Ishikawa (cell line): ENCODE measurements at regions not wholly inside any gene's neighbourhood (a gene's known extent, or its start where the extent isn't known, plus 50 kb on each side); places are given as distances from the start of the nearest gene placed in this dataset.
A peak's percentile ranks its signal among the peaks of the same experiment; 100 is the strongest.

Source experiments
- CEBPB ChIP-seq: IDR thresholded peaks from 2 replicates; pipeline ENCODE4 v1.6.1; 2012
- CREB1 ChIP-seq: IDR thresholded peaks from 2 replicates; pipeline ENCODE4 v1.6.1; 2012; ENCODE audit warnings: low read depth
- EGR1 ChIP-seq: IDR thresholded peaks from 2 replicates; pipeline ENCODE4 v1.6.1; 2012
- EP300 ChIP-seq: IDR thresholded peaks from 2 replicates; pipeline ENCODE4 v1.6.1; 2012; ENCODE audit warnings: borderline replicate concordance
- FOXM1 ChIP-seq: IDR thresholded peaks from 2 replicates; pipeline ENCODE4 v1.6.1; 2012; ENCODE audit warnings: low read depth, borderline replicate concordance
- NFIC ChIP-seq: IDR thresholded peaks from 2 replicates; pipeline ENCODE4 v1.6.1; 2012
- RAD21 ChIP-seq: IDR thresholded peaks from 2 replicates; pipeline ENCODE4 v1.6.1; 2012; ENCODE audit warnings: low read depth
- REST ChIP-seq: IDR thresholded peaks from 2 replicates; pipeline ENCODE4 v1.6.1; 2012; ENCODE audit warnings: low read depth, mild to moderate bottlenecking
- TAF1 ChIP-seq: IDR thresholded peaks from 2 replicates; pipeline ENCODE4 v1.6.1; 2012; ENCODE audit warnings: low read depth, mild to moderate bottlenecking
- TCF12 ChIP-seq: IDR thresholded peaks from 2 replicates; pipeline ENCODE4 v1.6.1; 2012; ENCODE audit warnings: low read depth
- TEAD4 ChIP-seq: IDR thresholded peaks from 2 replicates; pipeline ENCODE4 v1.6.1; 2012
- YY1 ChIP-seq: IDR thresholded peaks from 2 replicates; pipeline ENCODE4 v1.6.1; 2012; ENCODE audit warnings: low read depth
- ZBTB7A ChIP-seq: IDR thresholded peaks from 2 replicates; pipeline ENCODE4 v1.6.1; 2012; ENCODE audit warnings: low read depth
- TF ChIP-seq, protein P1 (sequence below): IDR thresholded peaks from 2 replicates; pipeline ENCODE4 v1.6.1; 2012
- TF ChIP-seq, protein P2 (sequence below): IDR thresholded peaks from 2 replicates; pipeline ENCODE4 v1.6.1; 2012

DNA sequence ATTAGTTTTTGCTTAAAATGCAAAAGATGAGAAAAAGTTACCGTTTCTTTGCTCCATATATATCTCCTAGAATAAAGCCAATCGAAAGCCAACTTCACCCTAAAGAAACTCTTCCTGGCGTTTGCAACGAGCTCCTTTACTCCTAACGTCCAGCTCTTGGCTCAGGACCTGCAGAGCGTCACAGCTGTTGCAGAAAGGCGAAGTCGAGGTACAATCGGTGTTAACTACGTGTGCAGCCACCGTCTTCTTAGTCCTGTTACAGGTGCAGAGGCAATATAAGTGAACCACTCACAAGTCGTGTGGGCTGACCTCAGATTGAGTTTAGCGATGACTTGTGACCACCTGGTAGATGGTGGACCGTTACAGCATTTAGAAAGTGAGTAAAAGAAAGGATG is 113.1 kb downstream of the TRIM27 start:
- TF ChIP-seq TEAD4 (no peak), EGR1 (no peak), NFIC (no peak), REST (no peak), TAF1 (no peak), TCF12 (no peak), EP300 (no peak), ZBTB7A (no peak), YY1 (no peak), CREB1 (no peak), CEBPB (no peak), FOXM1 (no peak), RAD21 (no peak)
- TF ChIP-seq, protein P1, sequence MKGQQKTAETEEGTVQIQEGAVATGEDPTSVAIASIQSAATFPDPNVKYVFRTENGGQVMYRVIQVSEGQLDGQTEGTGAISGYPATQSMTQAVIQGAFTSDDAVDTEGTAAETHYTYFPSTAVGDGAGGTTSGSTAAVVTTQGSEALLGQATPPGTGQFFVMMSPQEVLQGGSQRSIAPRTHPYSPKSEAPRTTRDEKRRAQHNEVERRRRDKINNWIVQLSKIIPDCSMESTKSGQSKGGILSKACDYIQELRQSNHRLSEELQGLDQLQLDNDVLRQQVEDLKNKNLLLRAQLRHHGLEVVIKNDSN = no peak
- TF ChIP-seq, protein P2, sequence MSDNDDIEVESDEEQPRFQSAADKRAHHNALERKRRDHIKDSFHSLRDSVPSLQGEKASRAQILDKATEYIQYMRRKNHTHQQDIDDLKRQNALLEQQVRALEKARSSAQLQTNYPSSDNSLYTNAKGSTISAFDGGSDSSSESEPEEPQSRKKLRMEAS = no peak

- TF ChIP-seq RAD21 (no peak), TEAD4 (peak; percentile 63)
Observed at GRCh38 chr6:28811873-28812272, 111.9 kb downstream of the TRIM27 start.

- TF ChIP-seq REST (no peak), ZBTB7A (no peak), TEAD4 (no peak), EGR1 (no peak), CREB1 (no peak), CEBPB (no peak), NFIC (no peak), YY1 (no peak), EP300 (no peak), FOXM1 (no peak), TCF12 (no peak), RAD21 (no peak), TAF1 (no peak)
- TF ChIP-seq, protein P1 = no peak
- TF ChIP-seq, protein P2 = no peak
Observed at GRCh38 chr6:28812778-28813569, 110.8 kb downstream of the TRIM27 start.

DNA sequence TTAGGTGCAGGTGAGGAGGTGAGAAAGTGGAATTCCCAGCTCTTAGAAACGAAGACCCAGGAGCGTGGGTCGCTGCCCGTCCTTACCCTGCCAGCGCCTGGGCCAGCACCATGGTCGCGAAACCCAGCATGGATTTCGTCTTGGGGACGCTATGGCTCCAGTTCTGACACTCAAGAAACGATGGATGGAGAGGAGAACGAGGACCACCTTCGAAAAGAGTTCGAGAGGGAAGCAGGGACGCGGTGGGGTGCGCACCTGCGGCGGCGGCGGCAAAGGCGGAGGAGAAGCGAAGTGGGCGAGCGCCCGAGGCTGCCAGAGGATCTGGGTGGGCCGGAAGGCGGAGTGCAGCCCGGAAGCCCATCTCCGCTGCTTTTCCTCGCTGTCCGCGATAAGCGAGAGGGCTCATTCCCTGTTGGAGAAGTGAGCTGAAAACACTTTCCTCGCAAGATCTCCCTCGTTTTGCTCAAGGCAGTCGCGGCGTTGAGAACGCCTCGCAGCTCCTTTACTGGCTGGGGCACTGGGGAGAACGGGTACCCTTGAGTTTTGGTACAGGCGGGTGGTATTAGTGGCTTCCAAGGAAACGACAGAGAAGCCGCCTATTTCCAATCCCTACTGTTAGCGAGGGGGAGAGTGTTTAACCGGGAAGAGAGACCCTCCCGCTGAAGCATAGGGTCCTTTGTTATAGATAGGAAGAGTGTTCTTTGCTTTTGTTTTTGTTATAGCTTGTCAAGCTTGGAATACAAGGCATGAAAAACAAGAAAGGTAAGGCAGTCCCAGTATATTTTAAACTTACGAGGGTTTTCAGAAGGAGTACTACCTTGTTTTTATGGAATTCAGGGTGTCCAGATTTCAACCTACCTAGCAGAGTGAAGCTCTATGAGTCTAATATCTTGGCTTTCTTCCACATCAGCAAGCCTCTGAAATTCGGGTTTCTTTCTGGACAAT is 109.5 kb downstream of the TRIM27 start:
- TF ChIP-seq TCF12 (no peak), CEBPB (no peak), RAD21 (no peak), CREB1 (no peak), FOXM1 (no peak), EGR1 (no peak), TEAD4 (no peak), EP300 (no peak), REST (no peak), TAF1 (no peak)
- TF ChIP-seq, protein P2 = no peak
- TF ChIP-seq, protein P1 = no peak
